ENCODE measurements at regions not wholly inside any gene's neighbourhood (a gene's known extent, or its start where the extent isn't known, plus 50 kb on each side); places are given as distances from the start of the nearest gene placed in this dataset.

DNA sequence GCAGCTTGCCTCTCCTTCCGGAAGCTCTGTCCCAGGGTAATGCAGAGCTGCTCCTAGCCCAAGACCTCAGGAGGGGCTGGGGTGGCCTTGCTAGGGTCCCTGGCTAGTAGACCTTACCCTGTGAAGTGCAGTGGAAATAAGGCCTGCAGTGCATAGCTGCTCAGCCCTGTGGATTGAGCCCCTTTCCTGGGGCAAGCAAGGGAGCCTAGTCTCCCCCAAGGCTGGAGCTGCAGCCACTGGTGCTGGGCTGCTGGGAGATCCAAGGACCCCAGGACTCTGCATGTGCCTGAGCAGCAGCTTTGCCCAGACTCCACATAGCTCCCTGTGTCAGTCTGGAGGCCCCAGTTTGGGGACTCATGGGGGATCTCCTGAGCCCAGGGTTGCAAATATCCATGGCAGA, 57.9 kb downstream of the FANCF start:
- TF ChIP-seq, protein P1, sequence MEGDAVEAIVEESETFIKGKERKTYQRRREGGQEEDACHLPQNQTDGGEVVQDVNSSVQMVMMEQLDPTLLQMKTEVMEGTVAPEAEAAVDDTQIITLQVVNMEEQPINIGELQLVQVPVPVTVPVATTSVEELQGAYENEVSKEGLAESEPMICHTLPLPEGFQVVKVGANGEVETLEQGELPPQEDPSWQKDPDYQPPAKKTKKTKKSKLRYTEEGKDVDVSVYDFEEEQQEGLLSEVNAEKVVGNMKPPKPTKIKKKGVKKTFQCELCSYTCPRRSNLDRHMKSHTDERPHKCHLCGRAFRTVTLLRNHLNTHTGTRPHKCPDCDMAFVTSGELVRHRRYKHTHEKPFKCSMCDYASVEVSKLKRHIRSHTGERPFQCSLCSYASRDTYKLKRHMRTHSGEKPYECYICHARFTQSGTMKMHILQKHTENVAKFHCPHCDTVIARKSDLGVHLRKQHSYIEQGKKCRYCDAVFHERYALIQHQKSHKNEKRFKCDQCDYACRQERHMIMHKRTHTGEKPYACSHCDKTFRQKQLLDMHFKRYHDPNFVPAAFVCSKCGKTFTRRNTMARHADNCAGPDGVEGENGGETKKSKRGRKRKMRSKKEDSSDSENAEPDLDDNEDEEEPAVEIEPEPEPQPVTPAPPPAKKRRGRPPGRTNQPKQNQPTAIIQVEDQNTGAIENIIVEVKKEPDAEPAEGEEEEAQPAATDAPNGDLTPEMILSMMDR (IDR thresholded peaks at IDR 0.05; ENCODE audit: low read depth, low read length), result no peak
- no peak for DNase-seq (ENCODE audit: extremely low read depth, low read depth)

- DNase-seq (ENCODE audit: extremely low read depth, low read depth), result no peak
- TF ChIP-seq, protein P1 (IDR thresholded peaks at IDR 0.05; ENCODE audit: low read depth, low read length), result no peak
Measured at GRCh38 chr11:22566293-22566692, 59.3 kb downstream of the FANCF start.

- DNase-seq (ENCODE audit: extremely low read depth, low read depth), result no peak
Measured at GRCh38 chr11:22561283-22561682, 64.3 kb downstream of the FANCF start.

GRCh38 chr11:22559416-22559815, 66.2 kb downstream of the FANCF start:
- TF ChIP-seq, protein P1 (IDR thresholded peaks at IDR 0.05; ENCODE audit: low read depth, low read length), result no peak

More at GRCh38 chr11:22561283-22561682, 64.3 kb downstream of the FANCF start:
- TF ChIP-seq, protein P1 (IDR thresholded peaks at IDR 0.05; ENCODE audit: low read depth, low read length), result no peak

GRCh38 chr11:22558664-22559063, 67.0 kb downstream of the FANCF start:
- TF ChIP-seq, protein P1 (IDR thresholded peaks at IDR 0.05; ENCODE audit: low read depth, low read length), result no peak
- DNase-seq (ENCODE audit: extremely low read depth, low read depth), result no peak

More at GRCh38 chr11:22559416-22559815, 66.2 kb downstream of the FANCF start:
- DNase-seq (ENCODE audit: extremely low read depth, low read depth), result no peak

- TF ChIP-seq, protein P1 (IDR thresholded peaks at IDR 0.05; ENCODE audit: low read depth, low read length), result no peak
- no peak for DNase-seq (ENCODE audit: extremely low read depth, low read depth)
Measured at GRCh38 chr11:22556381-22556780, 69.2 kb downstream of the FANCF start.

DNA sequence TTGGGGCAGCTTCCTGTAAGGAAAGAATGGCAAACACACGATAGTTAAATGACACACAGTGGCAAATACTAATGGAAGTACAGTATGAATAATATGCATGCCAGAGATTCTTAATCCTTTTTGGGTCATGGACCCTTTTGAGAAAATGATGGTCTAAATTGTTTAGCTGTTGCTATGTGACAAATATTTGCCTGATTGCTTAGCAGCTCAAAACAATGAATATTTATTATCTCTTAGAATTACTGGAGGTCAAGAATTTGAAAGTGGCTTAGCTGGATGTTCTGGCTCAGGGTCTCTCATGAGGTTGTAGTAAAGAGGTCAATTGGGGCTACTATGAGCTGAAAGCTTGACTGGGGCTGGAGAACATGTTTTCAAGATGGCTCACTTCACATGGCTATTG, 69.7 kb downstream of the FANCF start:
- no peak for DNase-seq (ENCODE audit: extremely low read depth, low read depth)
- TF ChIP-seq, protein P1 (IDR thresholded peaks at IDR 0.05; ENCODE audit: low read depth, low read length), result no peak
